ENCODE measurements at regions not wholly inside any gene's neighbourhood (a gene's known extent, or its start where the extent isn't known, plus 50 kb on each side); places are given as distances from the start of the nearest gene placed in this dataset.

GRCh38 chr13:103598671-103599070 lies 532.5 kb upstream of the SLC10A2 start:
- TF ChIP-seq CTCF (IDR thresholded peaks at IDR 0.05 in 2 of 3, conservative IDR thresholded peaks at IDR 0.05 in 1 of 3; ENCODE audit: borderline replicate concordance in 1 of 3, insufficient read depth in 1 of 3, low read depth in 2 of 3, low read length in 2 of 3) (no peak), ZNF274 (IDR thresholded peaks at IDR 0.05; ENCODE audit: low read depth, low read length) (no peak), POLR2AphosphoS5 (IDR thresholded peaks at IDR 0.05; ENCODE audit: low read depth, low read length) (no peak), POLR2A (IDR thresholded peaks at IDR 0.05; ENCODE audit: borderline replicate concordance, extremely low read depth, insufficient read depth, insufficient read length) (no peak), SP1 (IDR thresholded peaks at IDR 0.05; ENCODE audit: low read depth) (no peak), EZH2phosphoT487 (IDR thresholded peaks at IDR 0.05; ENCODE audit: borderline replicate concordance) (no peak), RAD21 (IDR thresholded peaks at IDR 0.05; ENCODE audit: low read depth) (no peak), CEBPB (IDR thresholded peaks at IDR 0.05; ENCODE audit: low read depth) (no peak), ZFX (IDR thresholded peaks at IDR 0.05) (no peak), SRF (IDR thresholded peaks at IDR 0.05; ENCODE audit: low read depth) (no peak), EGR1 (IDR thresholded peaks at IDR 0.05; ENCODE audit: low read depth) (no peak)

Data from HCT116 (cell line).